SK-N-SH treated with all-trans-retinoic acid at 6 μM for 48 hours (cell line): ENCODE measurements at regions not wholly inside any gene's neighbourhood (a gene's known extent, or its start where the extent isn't known, plus 50 kb on each side); places are given as distances from the start of the nearest gene placed in this dataset.
"Not testable (repeated sequence)": the region's sequence is repeated elsewhere in the genome, so short reads cannot be mapped to it uniquely, and the experiment has no call there.

Experiments
- ZFP3 ChIP-seq: fragments of 250-450 bp; sonication (Bioruptor Pico); IDR thresholded peaks from 2 replicates; pipeline ENCODE4 v1.5.0; 2020; ENCODE audit warnings: mild to moderate bottlenecking, moderate library complexity
- ZNF565 ChIP-seq: fragments of 450-650 bp; formaldehyde crosslinking; conservative IDR thresholded peaks from 2 replicates; pipeline ENCODE4 v1.5.0; 2020; ENCODE audit warnings: low read depth, mild to moderate bottlenecking, moderate library complexity
- ZNF8 ChIP-seq: fragments of 450-650 bp; formaldehyde crosslinking; IDR thresholded peaks from 2 replicates; pipeline ENCODE4 v1.5.0; 2020; ENCODE audit warnings: mild to moderate bottlenecking, moderate library complexity
- TF ChIP-seq, protein P1 (sequence below): fragments of 250-450 bp; sonication (Bioruptor Pico); IDR thresholded peaks from 2 replicates; pipeline ENCODE4 v1.5.0; 2020; ENCODE audit warnings: mild to moderate bottlenecking, moderate library complexity

DNA sequence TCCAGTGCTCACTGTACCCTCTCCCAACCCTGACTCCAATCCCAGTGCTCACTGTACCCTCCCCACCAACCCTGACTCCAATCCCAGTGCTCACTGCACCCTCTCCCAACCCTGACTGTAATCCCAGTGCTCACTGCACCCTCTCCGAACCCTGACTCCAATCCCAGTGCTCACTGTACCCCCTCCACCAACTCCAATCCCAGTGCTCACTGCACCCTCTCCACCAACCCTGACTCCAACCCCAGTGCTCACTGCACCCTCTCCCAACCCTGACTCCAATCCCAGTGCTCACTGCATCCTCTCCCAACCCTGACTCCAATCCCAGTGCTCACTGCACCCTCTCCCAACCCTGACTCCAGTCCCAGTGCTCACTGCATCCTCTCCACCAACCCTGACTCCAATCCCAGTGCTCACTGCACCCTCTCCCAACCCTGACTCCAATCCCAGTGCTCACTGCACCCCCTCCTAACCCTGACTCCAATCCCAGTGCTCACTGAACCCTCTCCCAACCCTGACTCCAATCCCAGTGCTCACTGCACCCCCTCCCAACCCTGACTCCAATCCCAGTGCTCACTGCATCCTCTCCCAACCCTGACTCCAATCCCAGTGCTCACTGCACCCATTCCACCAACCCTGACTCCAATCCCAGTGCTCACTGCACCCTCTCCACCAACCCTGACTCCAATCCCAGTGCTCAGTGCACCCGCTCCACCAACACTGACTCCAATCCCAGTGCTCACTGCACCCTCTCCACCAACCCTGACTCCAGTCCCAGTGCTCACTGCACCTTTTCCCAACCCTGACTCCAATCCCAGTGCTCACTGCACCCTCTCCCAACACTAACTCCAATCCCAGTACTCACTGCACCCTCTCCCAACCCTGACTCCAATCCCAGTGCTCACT, 136.3 kb upstream of the ZNF618 start:
- TF ChIP-seq, protein P1, sequence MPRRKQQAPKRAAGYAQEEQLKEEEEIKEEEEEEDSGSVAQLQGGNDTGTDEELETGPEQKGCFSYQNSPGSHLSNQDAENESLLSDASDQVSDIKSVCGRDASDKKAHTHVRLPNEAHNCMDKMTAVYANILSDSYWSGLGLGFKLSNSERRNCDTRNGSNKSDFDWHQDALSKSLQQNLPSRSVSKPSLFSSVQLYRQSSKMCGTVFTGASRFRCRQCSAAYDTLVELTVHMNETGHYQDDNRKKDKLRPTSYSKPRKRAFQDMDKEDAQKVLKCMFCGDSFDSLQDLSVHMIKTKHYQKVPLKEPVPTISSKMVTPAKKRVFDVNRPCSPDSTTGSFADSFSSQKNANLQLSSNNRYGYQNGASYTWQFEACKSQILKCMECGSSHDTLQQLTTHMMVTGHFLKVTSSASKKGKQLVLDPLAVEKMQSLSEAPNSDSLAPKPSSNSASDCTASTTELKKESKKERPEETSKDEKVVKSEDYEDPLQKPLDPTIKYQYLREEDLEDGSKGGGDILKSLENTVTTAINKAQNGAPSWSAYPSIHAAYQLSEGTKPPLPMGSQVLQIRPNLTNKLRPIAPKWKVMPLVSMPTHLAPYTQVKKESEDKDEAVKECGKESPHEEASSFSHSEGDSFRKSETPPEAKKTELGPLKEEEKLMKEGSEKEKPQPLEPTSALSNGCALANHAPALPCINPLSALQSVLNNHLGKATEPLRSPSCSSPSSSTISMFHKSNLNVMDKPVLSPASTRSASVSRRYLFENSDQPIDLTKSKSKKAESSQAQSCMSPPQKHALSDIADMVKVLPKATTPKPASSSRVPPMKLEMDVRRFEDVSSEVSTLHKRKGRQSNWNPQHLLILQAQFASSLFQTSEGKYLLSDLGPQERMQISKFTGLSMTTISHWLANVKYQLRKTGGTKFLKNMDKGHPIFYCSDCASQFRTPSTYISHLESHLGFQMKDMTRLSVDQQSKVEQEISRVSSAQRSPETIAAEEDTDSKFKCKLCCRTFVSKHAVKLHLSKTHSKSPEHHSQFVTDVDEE: not testable (repeated sequence)
- TF ChIP-seq ZNF565, ZNF8, ZFP3 (CRISPR knock-in tag): not testable (repeated sequence)
